ENCODE measurements at regions not wholly inside any gene's neighbourhood (a gene's known extent, or its start where the extent isn't known, plus 50 kb on each side); places are given as distances from the start of the nearest gene placed in this dataset.

DNA sequence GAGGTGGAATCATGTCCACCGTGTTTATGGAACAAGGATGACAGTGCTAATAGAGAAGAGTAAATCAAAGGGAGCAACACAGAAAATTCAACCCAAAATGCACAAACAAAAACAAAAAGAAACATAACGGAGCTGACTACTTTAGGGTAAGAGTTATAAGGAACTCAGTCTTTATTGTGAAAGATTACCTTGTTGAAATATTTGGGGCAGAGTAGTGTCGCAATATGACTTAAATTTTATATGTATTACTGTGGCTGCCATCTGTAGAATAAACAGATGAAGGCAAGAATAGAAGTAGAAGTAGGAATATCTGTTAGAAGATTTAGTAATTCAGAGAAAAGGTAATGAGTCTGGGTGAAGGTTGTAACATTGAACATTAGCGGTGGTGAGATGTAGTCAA, 913.9 kb downstream of the BRINP3 start:
- Histone ChIP-seq H3K27me3 (ENCODE audit: insufficient read depth, low read length, poor library complexity) (no peaks in the 10 kb centered on the region), H3K4me1 (ENCODE audit: insufficient read depth, low read length) (no peaks in the 10 kb centered on the region), H4K20me1 (ENCODE audit: insufficient read depth, low read length) (no peaks in the 10 kb centered on the region), H3K4me2 (ENCODE audit: insufficient read depth, low read length) (no peak overlapping the region), H3K9me3 (ENCODE audit: insufficient read depth, low read length, severe bottlenecking) (no peaks in the 10 kb centered on the region), H3K27ac (ENCODE audit: low read length) (no peak overlapping the region), H3K9ac (ENCODE audit: low read depth, low read length) (no peak overlapping the region), H2AFZ (ENCODE audit: low read depth, low read length) (no peak overlapping the region), H3K79me2 (ENCODE audit: insufficient read depth, low read length) (no peaks in the 10 kb centered on the region), H3K4me3 (ENCODE audit: low read depth in 1 of 2, low read length in 2 of 2) (no peak overlapping the region), H3K36me3 (ENCODE audit: insufficient read depth, low read length) (no peaks in the 10 kb centered on the region)
- ATAC-seq (ENCODE audit: insufficient read depth, low read depth) (no peak), DNase-seq (no peak)
- no peak for TF ChIP-seq CTCF (IDR thresholded peaks at IDR 0.05; ENCODE audit: borderline replicate concordance, extremely low read depth, low read length, poor library complexity, severe bottlenecking)
- no peak for TF ChIP-seq EZH2 (IDR thresholded peaks at IDR 0.05; ENCODE audit: borderline replicate concordance, low read depth, low read length, severe bottlenecking)

DNA sequence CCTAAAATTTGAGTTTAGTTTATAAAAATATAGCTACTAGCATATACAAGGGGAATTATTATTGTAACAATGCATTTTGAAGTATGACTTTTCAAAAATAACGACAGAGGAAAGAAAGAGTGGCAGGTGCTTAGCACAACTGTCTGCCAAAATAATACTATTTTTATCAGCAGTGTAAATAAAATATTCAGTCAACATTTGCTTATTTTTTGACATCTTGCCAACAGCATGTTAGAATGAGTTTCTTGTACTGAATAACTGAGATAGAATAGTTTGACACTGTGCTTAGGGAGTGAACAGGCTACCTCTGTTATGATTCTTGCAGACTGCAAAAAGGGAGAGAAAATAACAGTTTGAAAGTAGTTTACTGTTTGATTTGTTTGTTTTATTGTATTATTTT, 909.8 kb downstream of the BRINP3 start:
- Histone ChIP-seq H3K4me3 (ENCODE audit: low read depth in 1 of 2, low read length in 2 of 2) (no peak overlapping the region), H3K27ac (ENCODE audit: low read length) (no peak overlapping the region), H3K9ac (ENCODE audit: low read depth, low read length) (no peak overlapping the region), H4K20me1 (ENCODE audit: insufficient read depth, low read length) (no peaks in the 10 kb centered on the region), H3K9me3 (ENCODE audit: insufficient read depth, low read length, severe bottlenecking) (no peaks in the 10 kb centered on the region), H3K36me3 (ENCODE audit: insufficient read depth, low read length) (no peaks in the 10 kb centered on the region), H3K4me2 (ENCODE audit: insufficient read depth, low read length) (no peak overlapping the region), H3K79me2 (ENCODE audit: insufficient read depth, low read length) (no peaks in the 10 kb centered on the region), H3K27me3 (ENCODE audit: insufficient read depth, low read length, poor library complexity) (no peaks in the 10 kb centered on the region), H2AFZ (ENCODE audit: low read depth, low read length) (no peak overlapping the region), H3K4me1 (ENCODE audit: insufficient read depth, low read length) (no peaks in the 10 kb centered on the region)
- ATAC-seq (ENCODE audit: insufficient read depth, low read depth) (no peak), DNase-seq (no peak)
- no peak for TF ChIP-seq EZH2 (IDR thresholded peaks at IDR 0.05; ENCODE audit: borderline replicate concordance, low read depth, low read length, severe bottlenecking)
- no peak for TF ChIP-seq CTCF (IDR thresholded peaks at IDR 0.05; ENCODE audit: borderline replicate concordance, extremely low read depth, low read length, poor library complexity, severe bottlenecking)

DNA sequence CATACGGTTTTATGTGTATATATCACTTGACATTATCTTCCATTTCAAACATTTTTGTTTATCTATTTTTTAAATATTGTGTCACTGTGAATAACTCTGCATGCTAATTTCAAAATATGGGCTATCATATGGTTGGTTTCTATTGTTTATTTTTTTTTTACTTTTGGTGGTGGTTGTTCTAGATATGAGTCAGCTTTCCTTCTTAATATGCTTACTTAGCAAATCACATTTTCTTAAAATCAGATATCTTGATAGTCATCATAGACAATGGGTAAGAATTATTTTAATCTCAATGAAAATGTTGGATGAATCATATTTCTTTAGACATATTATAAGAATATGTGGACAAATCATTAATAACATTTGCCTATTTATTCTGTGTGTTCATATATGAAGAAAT, 881.5 kb downstream of the BRINP3 start:
- Histone ChIP-seq H3K36me3 (ENCODE audit: insufficient read depth, low read length) (no peaks in the 10 kb centered on the region), H3K27ac (ENCODE audit: low read length) (no peak overlapping the region), H2AFZ (ENCODE audit: low read depth, low read length) (no peak overlapping the region), H4K20me1 (ENCODE audit: insufficient read depth, low read length) (no peaks in the 10 kb centered on the region), H3K9ac (ENCODE audit: low read depth, low read length) (no peak overlapping the region), H3K4me1 (ENCODE audit: insufficient read depth, low read length) (no peaks in the 10 kb centered on the region), H3K27me3 (ENCODE audit: insufficient read depth, low read length, poor library complexity) (no peaks in the 10 kb centered on the region), H3K4me3 (ENCODE audit: low read depth in 1 of 2, low read length in 2 of 2) (no peak overlapping the region), H3K79me2 (ENCODE audit: insufficient read depth, low read length) (no peaks in the 10 kb centered on the region), H3K9me3 (ENCODE audit: insufficient read depth, low read length, severe bottlenecking) (no peaks in the 10 kb centered on the region), H3K4me2 (ENCODE audit: insufficient read depth, low read length) (no peak overlapping the region)
- DNase-seq: no peak
- TF ChIP-seq CTCF (IDR thresholded peaks at IDR 0.05; ENCODE audit: borderline replicate concordance, extremely low read depth, low read length, poor library complexity, severe bottlenecking): no peak
- TF ChIP-seq EZH2 (IDR thresholded peaks at IDR 0.05; ENCODE audit: borderline replicate concordance, low read depth, low read length, severe bottlenecking): no peak
- ATAC-seq (ENCODE audit: insufficient read depth, low read depth): no peak

GRCh38 chr1:189597083-189597482, 880.6 kb downstream of the BRINP3 start:
- no peaks in the 10 kb centered on the region for H4K20me1 ChIP-seq (ENCODE audit: insufficient read depth, low read length)
- no peaks in the 10 kb centered on the region for H3K9me3 ChIP-seq (ENCODE audit: insufficient read depth, low read length, severe bottlenecking)
- H3K9ac ChIP-seq (ENCODE audit: low read depth, low read length): no peak overlapping the region
- no peaks in the 10 kb centered on the region for H3K79me2 ChIP-seq (ENCODE audit: insufficient read depth, low read length)
- TF ChIP-seq CTCF (IDR thresholded peaks at IDR 0.05; ENCODE audit: borderline replicate concordance, extremely low read depth, low read length, poor library complexity, severe bottlenecking) (no peak), EZH2 (IDR thresholded peaks at IDR 0.05; ENCODE audit: borderline replicate concordance, low read depth, low read length, severe bottlenecking) (no peak)
- ATAC-seq (ENCODE audit: insufficient read depth, low read depth) (no peak), DNase-seq (no peak)
- no peak overlapping the region for H3K4me2 ChIP-seq (ENCODE audit: insufficient read depth, low read length)
- H3K4me1 ChIP-seq (ENCODE audit: insufficient read depth, low read length): no peaks in the 10 kb centered on the region
- no peaks in the 10 kb centered on the region for H3K27me3 ChIP-seq (ENCODE audit: insufficient read depth, low read length, poor library complexity)
- no peak overlapping the region for H2AFZ ChIP-seq (ENCODE audit: low read depth, low read length)
- H3K27ac ChIP-seq (ENCODE audit: low read length): no peak overlapping the region
- no peaks in the 10 kb centered on the region for H3K36me3 ChIP-seq (ENCODE audit: insufficient read depth, low read length)
- no peak overlapping the region for H3K4me3 ChIP-seq (ENCODE audit: low read depth in 1 of 2, low read length in 2 of 2)
